ENCODE measurements at regions not wholly inside any gene's neighbourhood (a gene's known extent, or its start where the extent isn't known, plus 50 kb on each side); places are given as distances from the start of the nearest gene placed in this dataset.

GRCh38 chr4:125400756-125401155 lies 86.0 kb downstream of the FAT4 start:
- no peak for DNase-seq
- WGBS, 3 donors = 23 to 31% (median 27%) methylated on average over 3 of the region's 3 CpGs
- ATAC-seq = no peak
- H3K27ac ChIP-seq = no peak overlapping the region
- no peak overlapping the region for H3K4me3 ChIP-seq
- H3K4me1 ChIP-seq = peaks cover 11% of the 10 kb centered on the region
- no peaks in the 10 kb centered on the region for H3K36me3 ChIP-seq (ENCODE audit: insufficient read depth in 1 of 2, low read depth in 1 of 2)
- no peaks in the 10 kb centered on the region for H3K27me3 ChIP-seq (ENCODE audit: insufficient read depth in 3 of 3, low read length in 2 of 3)
- intact Hi-C loops (cut with DNase I) = no loop called here
- no peaks in the 10 kb centered on the region for H3K9me3 ChIP-seq
- TF ChIP-seq, protein P1, sequence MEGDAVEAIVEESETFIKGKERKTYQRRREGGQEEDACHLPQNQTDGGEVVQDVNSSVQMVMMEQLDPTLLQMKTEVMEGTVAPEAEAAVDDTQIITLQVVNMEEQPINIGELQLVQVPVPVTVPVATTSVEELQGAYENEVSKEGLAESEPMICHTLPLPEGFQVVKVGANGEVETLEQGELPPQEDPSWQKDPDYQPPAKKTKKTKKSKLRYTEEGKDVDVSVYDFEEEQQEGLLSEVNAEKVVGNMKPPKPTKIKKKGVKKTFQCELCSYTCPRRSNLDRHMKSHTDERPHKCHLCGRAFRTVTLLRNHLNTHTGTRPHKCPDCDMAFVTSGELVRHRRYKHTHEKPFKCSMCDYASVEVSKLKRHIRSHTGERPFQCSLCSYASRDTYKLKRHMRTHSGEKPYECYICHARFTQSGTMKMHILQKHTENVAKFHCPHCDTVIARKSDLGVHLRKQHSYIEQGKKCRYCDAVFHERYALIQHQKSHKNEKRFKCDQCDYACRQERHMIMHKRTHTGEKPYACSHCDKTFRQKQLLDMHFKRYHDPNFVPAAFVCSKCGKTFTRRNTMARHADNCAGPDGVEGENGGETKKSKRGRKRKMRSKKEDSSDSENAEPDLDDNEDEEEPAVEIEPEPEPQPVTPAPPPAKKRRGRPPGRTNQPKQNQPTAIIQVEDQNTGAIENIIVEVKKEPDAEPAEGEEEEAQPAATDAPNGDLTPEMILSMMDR (IDR thresholded peaks at IDR 0.05) = no peak

DNA sequence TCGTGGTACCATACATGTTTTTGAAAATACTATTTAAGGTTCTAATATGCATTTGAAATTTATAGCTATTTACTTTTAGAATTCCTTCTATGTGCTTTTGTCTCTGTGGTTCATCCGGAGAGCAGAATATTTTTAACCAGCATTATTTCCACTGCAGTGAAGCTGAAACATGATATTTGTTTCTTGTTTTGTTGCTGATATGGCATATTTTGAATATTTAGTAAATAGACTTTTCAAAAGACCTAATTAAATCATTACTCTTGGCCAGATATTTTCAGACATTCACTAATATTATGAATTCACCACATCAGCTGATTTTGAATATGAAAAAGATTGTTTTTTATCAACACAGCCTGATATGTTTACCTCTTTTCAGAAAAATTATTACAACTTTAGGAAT lies 87.0 kb downstream of the FAT4 start:
- intact Hi-C loops (cut with DNase I) = no loop called here
- DNase-seq (no peak), ATAC-seq (no peak)
- peaks cover 11% of the 10 kb centered on the region for H3K4me1 ChIP-seq
- no peaks in the 10 kb centered on the region for H3K36me3 ChIP-seq (ENCODE audit: insufficient read depth in 1 of 2, low read depth in 1 of 2)
- WGBS, 3 donors = 37 to 54% (median 48%) methylated on average over 2 of the region's 2 CpGs
- no peak overlapping the region for H3K27ac ChIP-seq
- H3K4me3 ChIP-seq = no peak overlapping the region
- no peaks in the 10 kb centered on the region for H3K9me3 ChIP-seq
- no peaks in the 10 kb centered on the region for H3K27me3 ChIP-seq (ENCODE audit: insufficient read depth in 3 of 3, low read length in 2 of 3)
- TF ChIP-seq, protein P1 (IDR thresholded peaks at IDR 0.05) = no peak

- ATAC-seq = no peak
- 39 to 47% (median 43%) methylated on average over 2 of the region's 2 CpGs for WGBS, 3 donors
- DNase-seq = no peak
- no peaks in the 10 kb centered on the region for H3K9me3 ChIP-seq
- TF ChIP-seq, protein P1 (IDR thresholded peaks at IDR 0.05) = no peak
- no peaks in the 10 kb centered on the region for H3K27me3 ChIP-seq (ENCODE audit: insufficient read depth in 3 of 3, low read length in 2 of 3)
- H3K36me3 ChIP-seq (ENCODE audit: insufficient read depth in 1 of 2, low read depth in 1 of 2) = peaks cover 0 to 16% of the 10 kb centered on the region in 2 donors
- no peaks in the 10 kb centered on the region for H3K4me1 ChIP-seq
- no peak overlapping the region for H3K27ac ChIP-seq
- intact Hi-C loops (cut with DNase I) = no loop called here
- no peak overlapping the region for H3K4me3 ChIP-seq
Measured at GRCh38 chr4:125420526-125420925, 105.8 kb downstream of the FAT4 start.

DNA sequence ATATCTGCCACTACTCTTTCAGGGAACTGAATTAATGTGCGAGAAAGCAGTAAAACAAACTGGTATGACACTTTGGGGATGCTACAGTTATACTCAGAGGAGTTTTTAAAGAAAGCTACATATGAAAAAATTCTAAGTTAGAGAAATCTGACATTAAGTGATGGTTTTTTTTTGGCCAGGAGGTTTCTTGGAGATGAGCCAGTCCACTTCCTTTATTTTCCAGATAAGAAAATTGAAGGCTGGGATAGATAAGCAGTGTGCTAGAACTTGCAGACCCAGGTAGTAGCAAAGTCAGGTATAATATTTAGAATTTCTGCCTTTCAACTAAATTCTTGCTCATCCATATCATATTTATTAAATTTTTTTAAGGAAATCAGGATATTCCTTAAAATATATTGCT lies 106.8 kb downstream of the FAT4 start:
- Histone ChIP-seq H3K9me3 (no peaks in the 10 kb centered on the region), H3K4me3 (no peak overlapping the region), H3K36me3 (ENCODE audit: insufficient read depth in 1 of 2, low read depth in 1 of 2) (peaks cover 0 to 6% of the 10 kb centered on the region in 2 donors), H3K4me1 (no peaks in the 10 kb centered on the region), H3K27me3 (ENCODE audit: insufficient read depth in 3 of 3, low read length in 2 of 3) (no peaks in the 10 kb centered on the region), H3K27ac (no peak overlapping the region)
- TF ChIP-seq, protein P1 (IDR thresholded peaks at IDR 0.05) = no peak
- no peak for ATAC-seq
- intact Hi-C loops (cut with DNase I) = no loop called here
- WGBS, 3 donors = 72 to 78% (median 76%) methylated on average over 1 of the region's 1 CpG
- DNase-seq = no peak

GRCh38 chr4:125423124-125423523 lies 108.4 kb downstream of the FAT4 start:
- Histone ChIP-seq H3K9me3 (no peaks in the 10 kb centered on the region), H3K27ac (no peak overlapping the region), H3K4me3 (no peak overlapping the region), H3K36me3 (ENCODE audit: insufficient read depth in 1 of 2, low read depth in 1 of 2) (no peaks in the 10 kb centered on the region), H3K4me1 (no peaks in the 10 kb centered on the region), H3K27me3 (ENCODE audit: insufficient read depth in 3 of 3, low read length in 2 of 3) (no peaks in the 10 kb centered on the region)
- TF ChIP-seq, protein P1 (IDR thresholded peaks at IDR 0.05) = no peak
- ATAC-seq = no peak
- intact Hi-C loops (cut with DNase I) = no loop called here
- no peak for DNase-seq
- 96 to 100% (median 98%) methylated on average over 2 of the region's 2 CpGs for WGBS, 3 donors

All from psoas muscle (tissue), 7 donors.